Activated naive CD8-positive, alpha-beta T cell treated with anti-CD3 and anti-CD28 coated beads, Interleukin-2, amount 50 U/mL, for 16 hours (primary cell): ENCODE measurements at regions not wholly inside any gene's neighbourhood (a gene's known extent, or its start where the extent isn't known, plus 50 kb on each side); places are given as distances from the start of the nearest gene placed in this dataset.
A peak's percentile ranks its signal among the peaks of the same experiment; 100 is the strongest.

Experiments used
- DNase-seq: peaks from one replicate; pipeline ENCODE4 v3.0.0-alpha.2; 2020; ENCODE audit warnings: low read depth, low spot score

GRCh38 chr1:38577385-38577784 is 282.2 kb downstream of the RRAGC start:
- no peak for DNase-seq

- DNase-seq = no peak
Measured at GRCh38 chr1:38576241-38576640, 283.3 kb downstream of the RRAGC start.

GRCh38 chr1:38571726-38572125 is 287.8 kb downstream of the RRAGC start:
- no peak for DNase-seq

GRCh38 chr1:38570657-38570975 is 289.0 kb downstream of the RRAGC start:
- DNase-seq = no peak

GRCh38 chr1:38569932-38570656 is 289.5 kb downstream of the RRAGC start:
- no peak for DNase-seq

- no peak for DNase-seq
Measured at GRCh38 chr1:38568061-38568857, 291.3 kb downstream of the RRAGC start.

- DNase-seq = no peak
Measured at GRCh38 chr1:38567401-38567800, 292.2 kb downstream of the RRAGC start.

GRCh38 chr1:38565020-38565491 is 294.5 kb downstream of the RRAGC start:
- DNase-seq = no peak

GRCh38 chr1:38563942-38564735 is 295.4 kb downstream of the RRAGC start:
- no peak for DNase-seq

- DNase-seq = no peak
Measured at GRCh38 chr1:38561725-38562124, 297.8 kb downstream of the RRAGC start.

GRCh38 chr1:38561110-38561509 is 298.5 kb downstream of the RRAGC start:
- no peak for DNase-seq

- no peak for DNase-seq
Measured at GRCh38 chr1:38560457-38560856, 299.1 kb downstream of the RRAGC start.

GRCh38 chr1:38559446-38560165 is 300.0 kb downstream of the RRAGC start:
- peak; percentile 56 for DNase-seq

GRCh38 chr1:38558500-38559445 is 300.8 kb downstream of the RRAGC start:
- DNase-seq = no peak

- no peak for DNase-seq
Measured at GRCh38 chr1:38558055-38558454, 301.5 kb downstream of the RRAGC start.

GRCh38 chr1:38555594-38555993 is 304.0 kb downstream of the RRAGC start:
- DNase-seq = no peak

GRCh38 chr1:38555130-38555529 is 304.4 kb downstream of the RRAGC start:
- DNase-seq = no peak

- DNase-seq = no peak
Measured at GRCh38 chr1:38551318-38552307, 308.0 kb downstream of the RRAGC start.

GRCh38 chr1:38549191-38549590 is 310.4 kb downstream of the RRAGC start:
- DNase-seq = no peak
